ENCODE measurements at regions not wholly inside any gene's neighbourhood (a gene's known extent, or its start where the extent isn't known, plus 50 kb on each side); places are given as distances from the start of the nearest gene placed in this dataset.

DNA sequence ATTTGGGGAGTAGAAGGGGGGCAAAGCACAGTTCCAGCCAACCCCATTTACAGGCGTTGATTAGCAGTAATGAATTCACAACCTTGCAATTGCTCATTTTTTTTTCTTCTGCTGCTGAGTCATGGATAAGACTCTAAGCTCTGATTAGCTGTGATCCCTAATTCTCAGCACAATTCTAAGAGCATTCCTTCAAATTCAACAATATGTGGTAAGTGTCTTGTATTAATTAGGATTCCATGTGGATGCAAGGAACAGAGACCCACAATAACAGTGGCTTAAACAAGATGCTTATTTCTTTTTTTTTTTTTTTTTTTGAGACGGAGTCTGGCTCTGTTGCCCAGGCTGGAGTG lies 133.4 kb downstream of the PALM2AKAP2 start:
- H3K4me1 ChIP-seq (ENCODE audit: insufficient read depth, low read length): peaks cover 4% of the 10 kb centered on the region
- no peaks in the 10 kb centered on the region for H3K27me3 ChIP-seq (ENCODE audit: insufficient read depth, low read length, poor library complexity)
- ATAC-seq (ENCODE audit: insufficient read depth, low read depth) (no peak), DNase-seq (no peak)
- H3K4me3 ChIP-seq (ENCODE audit: low read depth in 1 of 2, low read length in 2 of 2): no peak overlapping the region
- no peaks in the 10 kb centered on the region for H3K79me2 ChIP-seq (ENCODE audit: insufficient read depth, low read length)
- no peaks in the 10 kb centered on the region for H4K20me1 ChIP-seq (ENCODE audit: insufficient read depth, low read length)
- no peak for TF ChIP-seq EZH2 (IDR thresholded peaks at IDR 0.05; ENCODE audit: borderline replicate concordance, low read depth, low read length, severe bottlenecking)
- TF ChIP-seq, protein P1, sequence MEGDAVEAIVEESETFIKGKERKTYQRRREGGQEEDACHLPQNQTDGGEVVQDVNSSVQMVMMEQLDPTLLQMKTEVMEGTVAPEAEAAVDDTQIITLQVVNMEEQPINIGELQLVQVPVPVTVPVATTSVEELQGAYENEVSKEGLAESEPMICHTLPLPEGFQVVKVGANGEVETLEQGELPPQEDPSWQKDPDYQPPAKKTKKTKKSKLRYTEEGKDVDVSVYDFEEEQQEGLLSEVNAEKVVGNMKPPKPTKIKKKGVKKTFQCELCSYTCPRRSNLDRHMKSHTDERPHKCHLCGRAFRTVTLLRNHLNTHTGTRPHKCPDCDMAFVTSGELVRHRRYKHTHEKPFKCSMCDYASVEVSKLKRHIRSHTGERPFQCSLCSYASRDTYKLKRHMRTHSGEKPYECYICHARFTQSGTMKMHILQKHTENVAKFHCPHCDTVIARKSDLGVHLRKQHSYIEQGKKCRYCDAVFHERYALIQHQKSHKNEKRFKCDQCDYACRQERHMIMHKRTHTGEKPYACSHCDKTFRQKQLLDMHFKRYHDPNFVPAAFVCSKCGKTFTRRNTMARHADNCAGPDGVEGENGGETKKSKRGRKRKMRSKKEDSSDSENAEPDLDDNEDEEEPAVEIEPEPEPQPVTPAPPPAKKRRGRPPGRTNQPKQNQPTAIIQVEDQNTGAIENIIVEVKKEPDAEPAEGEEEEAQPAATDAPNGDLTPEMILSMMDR (IDR thresholded peaks at IDR 0.05; ENCODE audit: borderline replicate concordance, extremely low read depth, low read length, poor library complexity, severe bottlenecking): no peak
- no peaks in the 10 kb centered on the region for H3K9me3 ChIP-seq (ENCODE audit: insufficient read depth, low read length, severe bottlenecking)
- no peak overlapping the region for H3K4me2 ChIP-seq (ENCODE audit: insufficient read depth, low read length)
- no peak overlapping the region for H3K27ac ChIP-seq (ENCODE audit: low read length)
- H3K9ac ChIP-seq (ENCODE audit: low read depth, low read length): no peak overlapping the region
- no peak overlapping the region for H2AFZ ChIP-seq (ENCODE audit: low read depth, low read length)
- no peaks in the 10 kb centered on the region for H3K36me3 ChIP-seq (ENCODE audit: insufficient read depth, low read length)

DNA sequence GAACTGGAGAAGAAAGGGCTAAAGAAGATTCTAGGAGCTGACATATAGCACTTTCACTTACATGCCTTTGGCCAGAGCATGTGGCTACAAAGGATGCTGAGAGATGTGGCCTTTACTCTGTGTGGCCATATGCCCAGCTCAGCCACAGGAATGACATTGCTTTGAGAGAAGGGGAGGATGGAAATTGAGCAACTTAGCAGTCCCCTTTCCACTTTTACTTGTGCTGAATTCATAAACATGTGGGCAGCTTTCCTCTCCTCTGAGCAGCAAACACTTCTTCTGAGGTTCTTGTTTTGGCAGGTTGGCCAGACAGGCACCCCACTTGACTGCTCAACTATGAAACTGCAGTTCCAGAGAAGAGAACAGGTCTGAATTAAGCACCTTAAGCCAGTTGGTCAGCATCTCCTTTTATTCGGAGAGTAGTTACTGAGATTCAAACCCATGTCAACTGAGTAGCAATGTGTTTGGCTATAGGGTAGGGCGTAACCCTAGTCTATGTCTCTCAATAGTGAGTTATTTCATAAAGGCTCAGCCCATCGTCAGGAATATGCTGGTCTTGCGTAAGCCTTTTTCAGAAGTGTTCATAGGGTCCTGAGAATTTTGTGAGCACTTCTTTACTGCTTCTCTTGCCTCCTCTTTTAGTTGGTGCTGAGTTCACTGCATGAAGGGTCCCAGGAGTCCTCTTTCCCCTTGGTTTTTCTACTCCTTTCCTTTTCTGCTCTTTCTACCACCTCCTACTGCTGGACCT lies 134.5 kb downstream of the PALM2AKAP2 start:
- H3K4me1 ChIP-seq (ENCODE audit: insufficient read depth, low read length): peaks cover 10% of the 10 kb centered on the region
- H4K20me1 ChIP-seq (ENCODE audit: insufficient read depth, low read length): no peaks in the 10 kb centered on the region
- DNase-seq: no peak
- no peak overlapping the region for H3K4me2 ChIP-seq (ENCODE audit: insufficient read depth, low read length)
- no peaks in the 10 kb centered on the region for H3K27me3 ChIP-seq (ENCODE audit: insufficient read depth, low read length, poor library complexity)
- H3K4me3 ChIP-seq (ENCODE audit: low read depth in 1 of 2, low read length in 2 of 2): no peak overlapping the region
- H3K36me3 ChIP-seq (ENCODE audit: insufficient read depth, low read length): no peaks in the 10 kb centered on the region
- H2AFZ ChIP-seq (ENCODE audit: low read depth, low read length): no peak overlapping the region
- H3K27ac ChIP-seq (ENCODE audit: low read length): no peak overlapping the region
- H3K79me2 ChIP-seq (ENCODE audit: insufficient read depth, low read length): no peaks in the 10 kb centered on the region
- no peak overlapping the region for H3K9ac ChIP-seq (ENCODE audit: low read depth, low read length)
- H3K9me3 ChIP-seq (ENCODE audit: insufficient read depth, low read length, severe bottlenecking): no peaks in the 10 kb centered on the region
- no peak for ATAC-seq (ENCODE audit: insufficient read depth, low read depth)
- TF ChIP-seq, protein P1 (IDR thresholded peaks at IDR 0.05; ENCODE audit: borderline replicate concordance, extremely low read depth, low read length, poor library complexity, severe bottlenecking): no peak
- TF ChIP-seq EZH2 (IDR thresholded peaks at IDR 0.05; ENCODE audit: borderline replicate concordance, low read depth, low read length, severe bottlenecking): no peak

DNA sequence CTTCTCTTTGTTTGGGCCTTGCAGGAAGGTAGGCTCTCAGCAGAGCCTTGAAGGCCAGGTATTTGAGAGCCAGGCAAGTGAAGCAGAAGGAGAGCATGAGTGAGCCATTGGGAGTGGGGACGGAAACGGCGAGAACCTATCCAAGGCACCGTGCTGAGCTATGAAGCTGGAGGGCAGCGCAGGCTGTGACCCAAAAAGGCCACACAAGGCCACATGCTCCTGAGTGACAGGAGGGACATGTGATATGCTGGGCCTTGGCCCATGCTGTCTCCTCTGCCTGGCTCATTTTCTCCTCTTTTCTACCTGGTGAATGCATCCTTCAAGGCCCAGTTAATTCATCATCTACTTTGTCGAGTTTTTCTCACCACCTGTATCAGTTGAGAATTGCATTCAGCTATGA lies 136.3 kb downstream of the PALM2AKAP2 start:
- Histone ChIP-seq H3K9me3 (ENCODE audit: insufficient read depth, low read length, severe bottlenecking) (no peaks in the 10 kb centered on the region), H3K9ac (ENCODE audit: low read depth, low read length) (no peak overlapping the region)

DNA sequence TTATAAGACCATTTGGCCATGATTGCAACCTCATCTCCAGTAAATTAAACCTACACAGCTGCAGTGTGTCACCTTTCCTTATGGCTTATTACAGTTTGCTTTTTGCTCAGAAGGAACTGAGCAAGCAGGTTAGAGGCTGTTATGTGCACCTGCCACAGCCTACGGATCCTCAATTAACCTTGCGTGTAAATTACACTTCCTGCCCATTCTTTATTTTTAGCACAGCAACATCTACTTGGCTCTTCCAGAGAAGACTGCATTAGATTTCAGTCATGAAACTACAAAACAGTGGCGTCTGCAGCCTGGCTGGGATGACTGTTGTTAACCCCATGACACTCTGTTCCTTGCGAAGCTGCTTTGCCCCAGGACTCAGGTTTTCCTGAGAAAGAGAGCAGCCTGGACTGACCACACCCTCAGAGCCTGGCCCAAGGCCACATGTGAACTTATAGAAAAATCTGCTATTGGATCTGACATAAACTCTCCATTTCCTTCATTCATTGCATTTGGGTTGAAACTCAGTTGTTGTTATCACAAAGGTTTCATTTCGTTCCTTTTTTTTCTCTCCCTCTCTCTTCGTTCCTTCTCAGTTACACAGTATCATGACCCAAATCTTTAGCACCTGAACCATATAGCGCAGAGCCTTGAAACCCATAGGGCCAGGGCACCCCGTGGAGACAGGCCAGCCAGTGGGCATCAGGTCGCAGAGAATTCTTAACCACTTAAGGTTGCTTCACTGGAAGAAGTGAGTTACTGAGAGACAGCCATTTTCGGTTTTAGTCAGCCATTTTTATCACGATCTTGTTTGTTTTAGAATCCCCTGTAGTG lies 138.6 kb downstream of the PALM2AKAP2 start:
- Histone ChIP-seq H3K4me3 (ENCODE audit: low read depth in 1 of 2, low read length in 2 of 2) (no peak overlapping the region), H3K9ac (ENCODE audit: low read depth, low read length) (no peak overlapping the region), H3K27ac (ENCODE audit: low read length) (no peak overlapping the region), H2AFZ (ENCODE audit: low read depth, low read length) (no peak overlapping the region), H3K27me3 (ENCODE audit: insufficient read depth, low read length, poor library complexity) (no peaks in the 10 kb centered on the region), H3K4me2 (ENCODE audit: insufficient read depth, low read length) (no peak overlapping the region), H3K36me3 (ENCODE audit: insufficient read depth, low read length) (no peaks in the 10 kb centered on the region), H4K20me1 (ENCODE audit: insufficient read depth, low read length) (no peaks in the 10 kb centered on the region), H3K4me1 (ENCODE audit: insufficient read depth, low read length) (peaks cover 10% of the 10 kb centered on the region), H3K79me2 (ENCODE audit: insufficient read depth, low read length) (no peaks in the 10 kb centered on the region), H3K9me3 (ENCODE audit: insufficient read depth, low read length, severe bottlenecking) (no peaks in the 10 kb centered on the region)
- no peak for TF ChIP-seq EZH2 (IDR thresholded peaks at IDR 0.05; ENCODE audit: borderline replicate concordance, low read depth, low read length, severe bottlenecking)
- TF ChIP-seq, protein P1 (IDR thresholded peaks at IDR 0.05; ENCODE audit: borderline replicate concordance, extremely low read depth, low read length, poor library complexity, severe bottlenecking): no peak
- ATAC-seq (ENCODE audit: insufficient read depth, low read depth) (peak; percentile 35; the same call in 2 of the 3 replicates), DNase-seq (no peak)

More for the DNA sequence above, 136.3 kb downstream of the PALM2AKAP2 start:
- no peaks in the 10 kb centered on the region for H3K27me3 ChIP-seq (ENCODE audit: insufficient read depth, low read length, poor library complexity)
- ATAC-seq (ENCODE audit: insufficient read depth, low read depth) (no peak), DNase-seq (no peak)
- H3K36me3 ChIP-seq (ENCODE audit: insufficient read depth, low read length): no peaks in the 10 kb centered on the region
- no peak for TF ChIP-seq EZH2 (IDR thresholded peaks at IDR 0.05; ENCODE audit: borderline replicate concordance, low read depth, low read length, severe bottlenecking)
- peaks cover 10% of the 10 kb centered on the region for H3K4me1 ChIP-seq (ENCODE audit: insufficient read depth, low read length)
- no peak overlapping the region for H3K4me3 ChIP-seq (ENCODE audit: low read depth in 1 of 2, low read length in 2 of 2)
- H4K20me1 ChIP-seq (ENCODE audit: insufficient read depth, low read length): no peaks in the 10 kb centered on the region
- H3K27ac ChIP-seq (ENCODE audit: low read length): no peak overlapping the region
- no peak overlapping the region for H2AFZ ChIP-seq (ENCODE audit: low read depth, low read length)
- H3K79me2 ChIP-seq (ENCODE audit: insufficient read depth, low read length): no peaks in the 10 kb centered on the region
- H3K4me2 ChIP-seq (ENCODE audit: insufficient read depth, low read length): no peak overlapping the region

Data from DND-41 (cell line).